Tongue (tissue), 1 donor: ENCODE measurements at regions not wholly inside any gene's neighbourhood (a gene's known extent, or its start where the extent isn't known, plus 50 kb on each side); places are given as distances from the start of the nearest gene placed in this dataset.
"Not testable (repeated sequence)": the region's sequence is repeated elsewhere in the genome, so short reads cannot be mapped to it uniquely, and the experiment has no call there.

Experiments used
- DNase-seq: peaks from one replicate; pipeline ENCODE4 v3.0.0-alpha.2; 2015

DNA sequence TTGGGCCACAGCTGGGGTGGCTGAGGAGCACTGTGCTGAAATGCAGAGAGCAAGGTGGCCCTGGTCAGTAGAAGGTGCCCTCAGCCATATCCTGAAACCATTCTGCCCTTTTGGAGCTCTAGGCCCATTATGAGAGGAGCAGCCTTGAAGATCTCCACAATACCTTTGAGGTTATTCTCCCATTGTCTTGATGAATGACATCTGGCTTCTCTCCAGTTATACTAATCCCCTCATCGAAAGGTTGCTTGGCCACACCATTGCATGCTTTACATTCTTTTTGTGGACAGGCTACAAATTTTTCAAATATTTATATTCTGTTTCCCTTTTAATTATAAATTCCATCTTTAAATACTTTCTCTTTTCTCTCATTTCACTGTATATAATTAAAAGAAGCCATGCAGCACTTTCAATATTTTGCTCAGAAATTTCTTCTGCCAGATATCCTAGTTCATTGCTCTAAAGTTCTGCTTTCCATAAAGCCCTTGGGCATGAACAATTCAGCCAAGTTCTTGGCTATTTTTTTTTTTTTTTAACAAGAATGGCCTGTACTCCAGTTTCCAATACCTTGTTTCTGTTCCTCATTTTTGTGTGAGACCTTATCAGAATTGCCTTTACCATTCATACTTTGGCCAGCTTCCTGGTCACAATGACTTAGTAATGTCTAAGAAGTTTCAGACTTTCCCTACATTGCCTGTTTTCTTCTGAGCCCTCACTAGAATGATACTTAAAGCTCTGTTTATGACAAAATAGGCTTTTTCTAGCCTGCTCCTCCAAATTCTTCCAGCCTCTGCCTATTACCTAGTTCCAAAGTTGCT is 138.9 kb upstream of the SGO1 start:
- DNase-seq: no peak

DNA sequence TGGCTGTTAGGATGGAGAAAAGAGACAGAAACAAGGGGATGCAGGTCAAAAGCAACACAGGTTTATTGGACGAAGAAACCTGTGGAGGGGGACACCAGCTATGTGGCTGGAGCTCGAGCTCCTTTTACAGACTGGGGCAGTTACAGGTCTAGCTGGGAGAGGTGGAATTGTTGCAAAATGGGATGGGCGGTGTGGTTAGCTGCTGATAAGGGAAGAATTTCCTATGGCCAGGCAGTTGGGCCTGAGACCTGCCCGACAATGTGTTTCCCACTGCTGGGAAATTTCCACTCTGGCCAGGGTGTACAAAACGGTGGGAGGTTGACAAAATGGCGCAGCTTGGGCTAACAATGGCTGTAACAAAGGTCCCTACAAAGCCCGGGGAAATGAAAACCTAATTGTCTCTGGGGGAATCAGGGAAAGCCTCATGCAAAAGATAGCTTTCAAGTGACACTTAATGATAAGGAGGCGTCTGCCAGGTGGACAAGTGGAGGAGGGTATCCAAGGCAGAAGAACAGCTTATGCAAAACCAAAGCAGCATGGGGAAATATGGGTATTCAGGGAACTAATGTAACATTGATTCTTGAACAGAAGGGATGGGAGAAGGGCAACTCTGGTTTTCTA is 137.4 kb upstream of the SGO1 start:
- DNase-seq: no peak

DNA sequence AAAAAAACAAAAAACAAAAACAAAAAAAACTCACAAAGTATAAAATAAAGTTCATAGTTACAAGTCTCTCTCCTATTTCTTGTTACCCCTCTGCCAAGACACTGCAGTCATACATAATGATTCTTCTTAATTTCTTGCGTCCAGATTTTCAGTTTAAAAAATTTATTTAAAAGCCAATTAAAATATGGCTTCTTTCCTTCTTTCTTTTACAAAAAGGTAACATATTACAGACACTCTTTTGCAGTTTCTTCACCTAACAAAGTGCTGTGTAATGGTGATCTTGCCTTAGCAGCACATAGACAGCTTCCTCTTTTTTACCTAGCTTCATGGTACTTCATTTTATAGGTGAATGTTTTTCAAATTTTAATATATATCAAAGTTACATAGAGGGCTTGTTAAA is 136.1 kb upstream of the SGO1 start:
- DNase-seq: no peak

DNA sequence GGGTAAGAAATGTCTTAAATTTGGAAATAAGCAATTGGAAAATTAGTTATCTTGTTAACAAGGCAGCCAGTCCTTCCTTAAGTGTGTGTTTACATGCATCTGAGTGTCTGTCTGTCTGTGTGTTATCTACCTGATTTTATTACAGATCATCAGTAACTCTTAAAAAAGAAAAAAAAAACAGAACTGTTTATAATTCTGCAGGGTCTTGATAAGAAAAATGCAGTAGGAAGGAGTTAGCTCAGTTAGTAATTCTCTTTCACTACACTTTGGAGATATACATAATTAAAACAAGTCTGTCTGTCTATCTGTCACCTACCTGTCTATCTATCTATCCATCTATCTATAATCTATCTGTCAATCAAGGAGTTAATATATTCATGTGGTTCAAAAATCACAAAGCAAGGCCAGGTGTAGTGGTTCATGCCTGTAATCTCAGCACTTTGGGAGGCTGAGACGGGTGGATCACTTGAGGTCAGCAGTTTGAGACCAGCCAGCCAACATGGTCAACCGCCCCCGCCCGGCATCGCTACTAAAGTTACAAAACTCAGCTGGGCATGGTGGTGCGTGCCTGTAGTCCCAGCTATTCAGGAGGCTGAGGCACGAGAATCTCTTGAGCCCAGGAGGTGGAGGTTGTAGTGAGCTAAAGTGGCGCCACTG is 135.5 kb upstream of the SGO1 start:
- DNase-seq: no peak

DNA sequence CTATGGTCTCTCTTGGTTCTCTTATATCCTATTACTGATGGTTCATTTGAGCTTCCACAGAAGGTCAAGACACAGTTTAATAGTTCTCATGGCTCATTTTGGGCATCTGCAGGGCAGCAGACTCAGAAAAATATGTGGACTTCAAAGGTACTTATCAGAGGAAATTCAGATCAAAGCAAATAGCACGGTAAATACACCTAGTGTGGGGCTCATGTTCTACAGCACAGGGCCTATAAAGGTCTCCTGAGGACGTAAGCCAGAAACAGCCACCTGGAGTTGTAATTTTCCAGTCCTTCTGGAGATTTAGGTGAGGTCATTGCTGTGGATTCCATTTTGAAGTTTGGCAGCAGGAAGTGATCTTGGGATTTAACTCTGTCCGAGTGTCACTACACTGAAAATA is 134.5 kb upstream of the SGO1 start:
- DNase-seq: peak; percentile 27

DNA sequence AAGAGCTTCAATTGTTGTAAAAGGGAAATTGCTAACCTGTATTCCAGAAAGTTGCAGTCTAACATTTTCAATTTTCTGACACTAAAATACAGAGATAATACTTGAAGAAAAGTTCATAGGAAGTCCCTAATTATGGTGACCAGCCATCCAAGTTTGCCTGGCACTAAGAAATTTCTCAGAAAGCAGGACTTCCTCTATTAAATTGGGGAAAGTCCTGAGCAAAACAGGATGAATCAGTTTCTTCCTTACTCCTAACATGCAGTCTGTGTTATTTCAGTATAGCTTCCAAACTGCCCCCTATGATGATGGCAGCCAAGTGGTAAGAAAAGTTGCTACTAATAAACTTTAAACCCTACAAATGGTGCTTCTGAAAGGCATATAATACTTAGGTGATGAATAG is 133.5 kb upstream of the SGO1 start:
- no peak for DNase-seq

DNA sequence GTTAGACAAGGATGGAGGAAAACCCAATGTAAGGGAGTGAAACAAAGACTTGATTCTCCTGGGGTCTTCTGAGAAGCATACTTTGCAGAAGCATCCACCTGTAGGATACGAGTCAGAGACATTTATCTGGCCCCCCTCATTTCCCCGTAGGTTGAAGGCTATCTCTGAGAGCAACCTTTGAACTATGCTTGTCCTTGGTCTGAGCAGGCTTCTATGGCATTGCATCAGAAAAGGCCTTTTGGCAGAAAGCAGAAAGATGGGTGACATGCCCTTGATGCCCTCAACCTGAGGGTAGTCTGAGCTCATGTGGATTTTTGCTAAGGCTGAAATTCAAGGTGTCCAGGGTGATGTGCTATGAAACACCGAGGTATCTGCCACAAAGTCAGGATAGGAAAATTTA is 131.6 kb upstream of the SGO1 start:
- DNase-seq: no peak

DNA sequence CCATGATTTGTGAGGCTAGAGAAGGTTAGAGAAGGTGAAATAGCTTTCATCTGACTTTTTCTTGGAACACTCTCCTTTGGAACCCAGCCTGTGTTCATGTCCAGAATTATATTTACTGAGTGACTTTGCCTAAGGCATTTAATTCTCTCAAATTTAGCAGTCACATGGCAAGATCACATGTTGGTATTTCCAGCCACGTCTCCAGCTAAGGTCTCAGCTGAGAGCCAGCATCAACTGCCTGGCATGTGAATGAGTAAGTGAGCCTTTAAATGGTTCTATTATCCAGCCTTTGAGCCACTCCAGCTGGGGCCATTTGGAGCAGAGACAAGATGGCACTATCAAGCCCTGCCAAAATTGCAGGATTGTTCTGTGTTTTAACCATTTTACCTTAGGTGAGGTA is 130.2 kb upstream of the SGO1 start:
- no peak for DNase-seq

DNA sequence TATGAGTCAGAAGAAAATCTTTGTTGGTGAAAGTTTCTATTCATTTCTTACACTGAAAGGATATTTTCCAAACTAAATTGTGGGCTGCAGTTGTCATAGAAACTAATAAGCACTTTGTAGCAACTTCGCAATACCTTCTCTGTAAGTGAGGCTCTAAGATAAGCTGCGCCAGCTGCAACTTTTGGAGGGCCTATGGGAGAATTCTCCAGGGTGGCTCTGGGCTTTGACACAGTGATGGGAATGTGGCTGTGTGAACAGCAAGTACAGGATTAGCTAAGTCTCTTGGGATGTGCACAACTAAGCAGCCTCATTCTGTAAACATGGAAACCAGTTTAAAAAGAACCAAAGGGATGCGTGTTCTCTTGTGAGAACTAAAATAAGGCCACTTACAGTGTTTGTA is 124.6 kb upstream of the SGO1 start:
- peak; percentile 81 for DNase-seq

DNA sequence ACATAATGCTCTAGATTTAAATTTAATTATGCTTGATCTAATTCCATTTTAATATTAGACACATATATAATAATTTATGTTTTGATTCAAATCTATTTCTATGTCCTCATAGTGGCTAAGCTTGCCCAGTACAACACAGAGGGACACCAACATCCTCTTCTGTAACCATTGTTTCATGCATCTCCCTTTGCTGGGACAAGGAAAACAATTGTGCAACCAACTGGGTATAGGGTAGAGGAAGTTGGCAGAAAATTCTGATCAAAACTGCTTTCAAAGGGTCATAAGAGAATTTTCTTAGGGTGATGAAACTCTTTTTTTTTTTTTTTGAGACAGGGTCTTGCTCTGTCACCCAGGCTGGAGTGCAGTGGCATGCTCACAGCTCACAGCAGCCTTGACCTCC is 121.4 kb upstream of the SGO1 start:
- DNase-seq: no peak

DNA sequence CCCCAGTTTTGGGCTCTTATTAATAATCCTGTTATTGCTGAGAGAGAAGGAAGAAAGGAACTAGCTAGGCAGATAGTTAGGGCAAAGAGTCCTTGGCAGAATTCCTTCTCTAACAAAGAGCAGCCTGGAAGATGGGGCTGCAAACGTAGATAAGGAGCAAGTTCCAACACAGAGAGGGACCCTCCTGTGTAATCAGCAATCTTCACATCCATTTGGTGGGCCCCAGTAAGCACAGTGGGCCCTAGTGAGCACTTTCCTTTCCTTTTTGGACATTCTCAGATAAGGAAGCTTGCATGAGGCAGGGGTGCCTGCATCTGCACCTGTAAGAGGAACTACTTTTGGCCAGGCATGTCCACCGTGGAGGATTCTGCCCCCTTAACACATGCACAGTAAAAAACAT is 119.6 kb upstream of the SGO1 start:
- DNase-seq: no peak

DNA sequence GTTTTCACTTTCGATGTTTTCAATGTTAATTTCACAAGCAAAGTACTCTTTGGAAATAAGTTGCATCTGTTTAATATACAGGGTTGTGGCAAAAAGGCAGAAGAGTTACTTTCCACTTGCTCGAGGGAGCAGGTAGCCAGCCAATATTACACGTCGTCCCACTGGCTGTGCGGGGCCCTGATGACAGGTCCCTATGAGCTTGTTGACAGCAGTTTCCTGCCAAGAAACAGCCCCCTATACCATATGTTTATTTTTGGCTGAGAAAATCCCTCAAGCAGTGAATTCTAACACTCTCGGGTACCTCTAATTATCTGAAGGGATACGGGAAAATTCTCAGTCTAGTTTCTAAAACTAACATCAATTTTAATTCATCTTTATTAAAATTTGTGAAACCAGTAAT is 116.8 kb upstream of the SGO1 start:
- no peak for DNase-seq

DNA sequence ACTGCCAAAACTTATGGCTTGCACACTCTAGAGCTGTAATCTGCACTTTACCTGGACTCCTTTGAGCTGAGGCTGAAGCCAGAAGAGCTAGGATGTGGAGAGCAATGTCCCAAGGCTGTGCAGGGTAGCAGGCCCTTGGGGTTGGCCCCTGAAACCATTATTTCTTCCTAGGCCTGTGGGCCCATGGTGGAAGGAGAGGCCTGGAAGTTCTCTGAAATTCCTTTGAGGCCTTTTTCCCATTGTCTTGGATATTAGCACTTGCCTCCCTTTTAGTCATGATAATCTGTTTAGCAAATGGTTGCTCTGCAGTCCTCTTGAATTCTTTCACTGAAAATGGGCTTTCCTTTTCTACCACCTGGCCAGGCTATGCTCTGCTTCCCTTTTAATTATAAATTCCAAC is 102.0 kb upstream of the SGO1 start:
- DNase-seq: no peak

DNA sequence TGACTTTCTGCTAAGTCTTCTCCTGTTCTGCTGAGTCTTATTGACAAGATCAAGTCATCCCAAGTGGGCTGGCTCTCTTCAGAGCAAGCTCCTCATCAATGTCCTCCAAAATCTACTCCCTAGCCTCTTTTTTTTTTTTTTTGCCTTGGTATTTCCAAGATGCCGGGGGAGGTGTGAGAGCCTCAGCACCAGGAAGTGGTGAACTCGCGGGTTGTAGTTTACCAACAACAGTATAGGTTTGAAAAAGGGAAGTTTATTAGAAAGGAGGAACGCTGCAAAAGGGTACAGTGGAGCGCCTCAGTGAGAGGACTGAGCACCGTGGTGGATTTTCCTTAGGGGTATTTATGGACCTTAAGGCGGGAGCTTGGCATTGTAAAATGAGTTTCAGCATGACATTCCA is 94.3 kb upstream of the SGO1 start:
- no peak for DNase-seq

DNA sequence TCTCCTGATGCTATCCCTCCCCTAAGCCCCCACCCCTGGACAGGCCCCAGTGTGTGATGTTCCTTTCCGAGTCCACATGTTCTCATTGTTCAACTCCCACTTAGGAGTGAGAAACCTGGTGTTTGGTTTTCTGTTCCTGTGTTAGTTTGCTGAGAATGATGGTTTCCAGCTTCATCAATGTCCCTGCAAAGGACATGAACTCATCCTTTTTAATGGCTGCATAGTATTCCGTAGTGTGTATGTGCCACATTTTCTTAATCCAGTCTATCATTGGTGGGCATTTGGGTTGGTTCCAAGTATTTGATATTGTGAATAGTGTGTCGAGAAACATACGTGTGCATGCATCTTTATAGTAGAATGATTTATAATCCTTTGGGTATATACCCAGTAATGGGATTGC is 80.0 kb upstream of the SGO1 start:
- DNase-seq: not testable (repeated sequence)

DNA sequence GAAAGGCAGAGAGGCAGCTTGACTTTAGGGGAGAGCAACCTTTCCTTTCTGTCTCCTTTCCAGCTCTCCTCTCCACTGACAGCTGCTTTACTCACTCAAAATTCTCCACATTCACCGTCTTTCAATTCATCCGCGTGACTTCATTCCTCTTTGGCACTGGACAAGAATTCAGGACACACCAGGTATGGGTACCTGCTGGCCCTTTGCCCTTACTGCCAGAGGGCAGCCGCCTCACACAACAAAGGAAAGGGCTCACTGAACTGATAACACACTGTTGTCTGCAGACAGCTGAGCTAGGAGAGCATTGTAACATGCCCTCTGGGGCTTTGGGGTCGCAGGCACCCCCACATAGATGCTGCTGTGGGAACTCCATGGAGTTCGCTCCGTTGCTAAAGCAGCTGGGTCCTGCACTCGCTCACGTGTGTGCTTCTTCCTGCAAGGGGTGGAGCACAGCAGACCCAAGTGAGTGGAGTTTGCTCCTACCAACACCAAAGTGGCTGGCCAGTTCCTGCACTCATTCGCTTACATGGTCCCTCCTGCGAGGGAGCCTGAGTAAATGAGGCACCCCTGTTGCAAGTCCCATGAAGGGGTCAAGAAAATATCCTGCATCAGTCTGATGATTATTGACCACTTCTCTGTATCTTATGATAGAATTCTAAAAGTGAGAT is 79.0 kb upstream of the SGO1 start:
- DNase-seq: no peak

DNA sequence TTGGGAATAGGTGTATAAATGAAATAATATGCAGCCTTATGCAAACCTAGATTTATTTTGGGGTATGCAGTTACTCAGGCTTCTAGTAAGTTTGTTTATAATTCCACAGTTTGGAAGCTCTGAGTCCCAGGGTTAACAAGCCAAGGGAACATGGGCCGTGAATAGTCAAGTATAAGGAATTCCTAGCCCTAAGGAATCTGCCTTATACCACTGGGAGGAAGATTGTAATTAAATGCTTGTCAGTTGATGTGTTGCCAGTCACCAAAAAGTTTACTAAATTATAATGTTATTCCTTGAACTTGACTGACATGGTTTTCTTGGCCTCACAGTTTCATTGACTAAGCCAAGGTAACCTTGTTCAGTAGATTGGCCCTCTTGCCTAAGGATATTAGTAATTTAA is 72.4 kb upstream of the SGO1 start:
- no peak for DNase-seq

DNA sequence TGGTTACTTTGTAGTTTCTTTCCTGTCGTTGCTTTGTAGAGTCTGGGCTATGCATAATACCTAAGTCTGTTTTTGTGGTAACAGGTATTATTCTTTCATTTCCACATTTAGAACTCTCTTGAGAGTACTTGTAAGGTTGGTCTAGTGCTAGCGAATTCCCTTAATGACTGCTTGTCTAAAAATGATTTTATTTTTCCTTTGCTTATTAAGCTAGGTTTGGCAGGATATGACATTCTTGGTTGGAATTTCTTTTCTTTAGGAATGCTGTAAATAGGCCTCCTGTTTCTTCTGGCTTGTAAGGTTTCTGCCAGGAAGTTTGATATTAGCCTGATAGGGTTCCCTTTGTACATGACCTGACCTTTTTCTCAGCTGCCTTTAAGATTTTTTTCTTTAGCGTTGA is 70.1 kb upstream of the SGO1 start:
- DNase-seq: no peak

DNA sequence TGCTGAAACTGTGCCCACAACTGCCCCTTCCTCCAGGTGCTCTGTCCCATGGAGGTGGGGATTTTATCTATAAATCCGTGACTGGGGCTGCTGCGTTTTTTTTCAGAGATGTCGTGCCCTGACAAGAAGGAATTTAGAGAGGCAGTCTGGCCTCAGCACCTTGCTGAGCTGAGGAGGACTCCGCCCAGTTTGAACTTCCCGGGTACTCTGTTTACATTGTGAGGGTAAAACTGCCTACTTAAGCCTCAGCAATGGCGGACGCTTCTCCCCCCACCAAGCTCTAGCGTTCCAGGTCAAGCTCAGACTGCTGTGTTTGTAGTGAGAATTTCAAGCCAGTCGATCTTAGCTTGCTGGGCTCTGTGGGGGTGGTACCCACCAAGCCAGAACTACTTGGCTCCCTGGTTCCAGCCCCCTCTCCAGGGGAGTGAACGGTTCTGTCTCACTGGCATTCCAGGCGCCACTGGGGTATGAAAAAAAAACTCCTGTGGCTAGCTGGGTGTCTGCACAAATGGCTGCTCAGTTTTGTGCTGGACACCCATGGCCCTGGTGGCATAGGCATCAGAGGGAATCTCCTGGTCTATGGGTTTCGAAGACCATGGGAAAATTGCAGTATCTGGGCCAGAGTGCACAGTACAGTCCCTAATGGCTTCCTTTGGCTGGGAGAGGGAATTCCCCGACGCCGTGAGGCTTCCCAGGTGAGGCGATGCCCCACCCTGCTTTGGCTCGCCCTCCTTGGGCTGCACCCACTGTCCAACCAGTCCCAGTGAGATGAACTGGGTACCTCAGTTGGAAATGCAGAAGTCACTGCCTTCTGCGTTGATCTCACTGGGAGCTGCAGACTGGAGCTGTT is 68.5 kb upstream of the SGO1 start:
- no peak for DNase-seq

DNA sequence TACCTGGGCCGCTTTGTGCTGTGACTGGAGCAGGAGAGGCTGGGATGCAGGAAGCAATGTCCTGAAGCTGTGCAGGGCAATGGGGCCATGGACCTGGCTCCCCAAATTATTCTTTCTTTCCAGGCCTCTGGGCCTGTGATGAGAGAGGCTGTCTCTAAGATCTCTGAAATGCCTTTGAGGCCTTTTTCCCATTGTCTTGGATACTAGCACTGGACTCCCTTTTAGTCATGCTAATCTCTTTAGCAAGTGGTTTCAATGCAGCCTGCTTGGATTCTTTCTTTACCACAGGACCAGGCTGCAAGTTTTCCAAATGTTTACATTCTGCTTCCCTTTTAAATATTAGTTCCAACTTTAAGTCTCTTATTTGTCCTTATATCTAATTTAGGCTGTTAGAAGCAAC is 64.8 kb upstream of the SGO1 start:
- no peak for DNase-seq

DNA sequence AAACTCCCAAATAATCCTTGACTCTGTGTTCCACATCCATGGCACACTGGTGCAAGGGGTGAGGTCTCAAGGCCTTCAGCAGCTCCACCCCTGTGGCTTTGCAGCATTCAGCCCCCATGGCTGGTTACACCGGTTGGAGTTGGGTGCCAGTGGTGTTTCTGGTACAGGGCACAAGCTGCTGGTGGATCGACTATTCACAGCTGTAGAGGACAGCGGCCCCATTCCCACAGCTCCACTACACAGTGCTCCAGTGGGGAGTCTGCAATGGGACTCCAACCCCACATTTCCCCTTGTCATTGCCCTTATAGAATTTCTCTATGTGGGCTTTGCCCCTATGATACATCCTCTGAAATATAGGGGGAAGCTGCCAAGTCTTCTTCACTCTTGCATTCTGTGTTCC is 64.3 kb upstream of the SGO1 start:
- no peak for DNase-seq

DNA sequence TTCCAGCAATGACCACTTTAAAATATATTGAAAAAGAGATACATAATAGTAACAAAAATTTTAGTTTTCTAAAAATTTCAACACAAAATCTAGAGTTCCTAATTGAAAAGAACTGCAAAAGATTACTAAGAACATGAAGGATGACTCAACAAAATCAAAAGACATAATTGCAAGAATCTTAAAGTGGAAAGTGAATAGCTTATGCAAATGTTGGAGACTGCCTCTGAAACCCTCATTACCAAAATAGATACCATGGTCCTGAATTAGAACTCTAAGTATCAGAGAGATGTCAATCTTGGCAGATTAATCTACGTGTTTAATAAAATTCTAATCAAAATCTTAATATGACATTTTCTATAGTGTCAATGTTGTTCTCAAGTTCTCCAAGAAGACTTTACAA is 60.7 kb upstream of the SGO1 start:
- DNase-seq: no peak
